ENCODE measurements at regions not wholly inside any gene's neighbourhood (a gene's known extent, or its start where the extent isn't known, plus 50 kb on each side); places are given as distances from the start of the nearest gene placed in this dataset.

DNA sequence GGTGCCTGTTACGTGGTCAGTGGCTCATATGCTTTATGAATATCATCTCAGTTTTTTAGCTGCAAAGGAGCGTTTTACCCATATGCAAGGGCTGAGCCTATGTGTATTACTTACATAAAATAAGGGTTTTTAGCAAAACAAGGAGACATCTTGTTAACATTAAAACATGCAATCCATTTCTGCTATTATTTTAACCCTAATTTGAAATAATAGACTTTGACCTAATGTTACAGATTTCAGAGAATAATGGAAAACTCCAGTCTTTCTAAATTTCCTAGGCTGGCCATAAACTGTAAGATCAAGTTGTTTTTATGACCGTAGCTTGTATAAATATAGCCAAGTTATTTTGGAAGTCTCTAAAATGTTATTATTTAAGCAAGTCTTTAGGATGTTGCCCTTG, 121.1 kb upstream of the SEMA6A start:
- 75% methylated on average over 3 of the region's 3 CpGs for WGBS
- DNase-seq (ENCODE audit: low spot score) = no peak
- Histone ChIP-seq H3K27ac (no peak overlapping the region), H3K4me1 (replicated peaks) (no peaks in the 10 kb centered on the region), H3K36me3 (no peaks in the 10 kb centered on the region), H3K4me3 (no peak overlapping the region), H3K9me3 (no peaks in the 10 kb centered on the region), H3K27me3 (replicated peaks; ENCODE audit: insufficient read depth) (no peaks in the 10 kb centered on the region)
- TF ChIP-seq POLR2AphosphoS5 (IDR thresholded peaks at IDR 0.05) = no peak
- TF ChIP-seq, protein P1, sequence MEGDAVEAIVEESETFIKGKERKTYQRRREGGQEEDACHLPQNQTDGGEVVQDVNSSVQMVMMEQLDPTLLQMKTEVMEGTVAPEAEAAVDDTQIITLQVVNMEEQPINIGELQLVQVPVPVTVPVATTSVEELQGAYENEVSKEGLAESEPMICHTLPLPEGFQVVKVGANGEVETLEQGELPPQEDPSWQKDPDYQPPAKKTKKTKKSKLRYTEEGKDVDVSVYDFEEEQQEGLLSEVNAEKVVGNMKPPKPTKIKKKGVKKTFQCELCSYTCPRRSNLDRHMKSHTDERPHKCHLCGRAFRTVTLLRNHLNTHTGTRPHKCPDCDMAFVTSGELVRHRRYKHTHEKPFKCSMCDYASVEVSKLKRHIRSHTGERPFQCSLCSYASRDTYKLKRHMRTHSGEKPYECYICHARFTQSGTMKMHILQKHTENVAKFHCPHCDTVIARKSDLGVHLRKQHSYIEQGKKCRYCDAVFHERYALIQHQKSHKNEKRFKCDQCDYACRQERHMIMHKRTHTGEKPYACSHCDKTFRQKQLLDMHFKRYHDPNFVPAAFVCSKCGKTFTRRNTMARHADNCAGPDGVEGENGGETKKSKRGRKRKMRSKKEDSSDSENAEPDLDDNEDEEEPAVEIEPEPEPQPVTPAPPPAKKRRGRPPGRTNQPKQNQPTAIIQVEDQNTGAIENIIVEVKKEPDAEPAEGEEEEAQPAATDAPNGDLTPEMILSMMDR (IDR thresholded peaks at IDR 0.05) = no peak
- TF ChIP-seq POLR2A (IDR thresholded peaks at IDR 0.05) = no peak
- intact Hi-C loops (cut with DNase I) = no loop called here

DNA sequence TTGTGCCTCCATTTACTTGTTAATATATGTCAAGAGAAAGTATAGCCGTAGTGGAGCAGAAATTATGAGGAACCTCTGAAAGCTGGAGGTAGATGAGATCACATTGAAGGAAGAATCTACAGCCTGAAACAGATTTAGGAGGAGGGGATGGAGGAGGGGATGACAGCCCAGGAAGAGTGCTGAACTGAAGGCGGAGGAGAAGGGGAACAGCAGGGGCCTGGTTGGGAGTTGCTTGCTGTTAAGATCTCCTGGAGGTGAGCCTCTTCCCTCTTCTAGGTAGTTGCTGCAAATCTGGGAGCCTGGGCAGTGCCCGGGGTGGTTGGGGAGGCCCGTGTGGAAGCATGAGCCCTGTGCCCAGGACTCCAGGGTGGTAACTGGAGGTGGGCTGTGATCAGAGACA, 111.8 kb upstream of the SEMA6A start:
- H3K27ac ChIP-seq = no peak overlapping the region
- DNase-seq (ENCODE audit: low spot score) = no peak
- TF ChIP-seq POLR2AphosphoS5 (IDR thresholded peaks at IDR 0.05) = no peak
- TF ChIP-seq, protein P1 (IDR thresholded peaks at IDR 0.05) = no peak
- no peak for TF ChIP-seq POLR2A (IDR thresholded peaks at IDR 0.05)
- no peaks in the 10 kb centered on the region for H3K4me1 ChIP-seq (replicated peaks)
- H3K27me3 ChIP-seq (replicated peaks; ENCODE audit: insufficient read depth) = no peaks in the 10 kb centered on the region
- no peaks in the 10 kb centered on the region for H3K36me3 ChIP-seq
- intact Hi-C loops (cut with DNase I) = no loop called here
- 88% methylated on average over 4 of the region's 4 CpGs for WGBS
- no peaks in the 10 kb centered on the region for H3K9me3 ChIP-seq
- H3K4me3 ChIP-seq = no peak overlapping the region

DNA sequence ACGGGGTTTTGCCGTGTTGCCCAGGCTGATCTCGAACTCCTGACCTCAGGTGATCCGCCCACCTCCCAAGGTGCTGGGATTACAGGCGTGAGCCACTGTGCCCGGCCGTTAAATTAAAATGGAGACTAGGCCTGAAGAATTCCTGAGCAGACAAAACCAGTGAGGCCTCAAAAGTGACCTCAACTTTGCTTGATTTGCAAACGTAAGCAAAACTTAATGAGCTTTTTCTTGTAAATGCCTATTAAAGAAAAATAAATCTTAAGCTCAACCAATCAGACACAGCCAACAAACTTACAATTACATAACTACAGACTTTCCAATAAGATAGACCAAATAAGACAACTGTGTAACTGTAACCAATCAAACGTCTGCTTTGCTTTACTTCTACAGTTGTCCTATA, 111.3 kb upstream of the SEMA6A start:
- TF ChIP-seq POLR2AphosphoS5 (IDR thresholded peaks at IDR 0.05) (no peak), POLR2A (IDR thresholded peaks at IDR 0.05) (no peak)
- TF ChIP-seq, protein P1 (IDR thresholded peaks at IDR 0.05) = no peak
- no peaks in the 10 kb centered on the region for H3K4me1 ChIP-seq (replicated peaks)
- no peak overlapping the region for H3K27ac ChIP-seq
- H3K36me3 ChIP-seq = no peaks in the 10 kb centered on the region
- H3K9me3 ChIP-seq = no peaks in the 10 kb centered on the region
- no peak for DNase-seq (ENCODE audit: low spot score)
- 89% methylated on average over 9 of the region's 9 CpGs for WGBS
- intact Hi-C loops (cut with DNase I) = no loop called here
- no peak overlapping the region for H3K4me3 ChIP-seq
- H3K27me3 ChIP-seq (replicated peaks; ENCODE audit: insufficient read depth) = no peaks in the 10 kb centered on the region

DNA sequence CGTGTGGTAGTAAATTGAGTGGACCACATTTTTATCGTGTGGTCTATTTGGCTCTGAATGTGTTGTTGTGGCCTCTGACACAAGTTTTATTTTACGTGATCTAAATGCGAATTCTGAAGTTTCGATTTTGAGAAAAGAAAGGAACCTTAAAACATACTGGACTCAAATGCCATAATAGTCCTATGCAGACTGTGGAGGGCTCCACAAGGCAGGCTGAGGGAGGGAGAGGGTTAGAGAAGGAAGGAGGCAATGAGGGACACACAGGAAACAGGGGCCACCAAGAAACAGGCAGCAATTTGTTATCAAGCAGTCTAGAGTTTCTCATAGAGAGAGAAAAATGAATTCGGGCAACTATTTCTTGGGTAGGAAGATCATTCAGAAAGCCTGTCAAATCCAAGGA, 110.4 kb upstream of the SEMA6A start:
- no peaks in the 10 kb centered on the region for H3K27me3 ChIP-seq (replicated peaks; ENCODE audit: insufficient read depth)
- 97% methylated on average over 6 of the region's 6 CpGs for WGBS
- no peaks in the 10 kb centered on the region for H3K4me1 ChIP-seq (replicated peaks)
- no peak overlapping the region for H3K4me3 ChIP-seq
- no peak overlapping the region for H3K27ac ChIP-seq
- no peak for TF ChIP-seq POLR2AphosphoS5 (IDR thresholded peaks at IDR 0.05)
- TF ChIP-seq, protein P1 (IDR thresholded peaks at IDR 0.05) = no peak
- TF ChIP-seq POLR2A (IDR thresholded peaks at IDR 0.05) = no peak
- intact Hi-C loops (cut with DNase I) = no loop called here
- DNase-seq (ENCODE audit: low spot score) = no peak
- H3K36me3 ChIP-seq = no peaks in the 10 kb centered on the region
- H3K9me3 ChIP-seq = no peaks in the 10 kb centered on the region

DNA sequence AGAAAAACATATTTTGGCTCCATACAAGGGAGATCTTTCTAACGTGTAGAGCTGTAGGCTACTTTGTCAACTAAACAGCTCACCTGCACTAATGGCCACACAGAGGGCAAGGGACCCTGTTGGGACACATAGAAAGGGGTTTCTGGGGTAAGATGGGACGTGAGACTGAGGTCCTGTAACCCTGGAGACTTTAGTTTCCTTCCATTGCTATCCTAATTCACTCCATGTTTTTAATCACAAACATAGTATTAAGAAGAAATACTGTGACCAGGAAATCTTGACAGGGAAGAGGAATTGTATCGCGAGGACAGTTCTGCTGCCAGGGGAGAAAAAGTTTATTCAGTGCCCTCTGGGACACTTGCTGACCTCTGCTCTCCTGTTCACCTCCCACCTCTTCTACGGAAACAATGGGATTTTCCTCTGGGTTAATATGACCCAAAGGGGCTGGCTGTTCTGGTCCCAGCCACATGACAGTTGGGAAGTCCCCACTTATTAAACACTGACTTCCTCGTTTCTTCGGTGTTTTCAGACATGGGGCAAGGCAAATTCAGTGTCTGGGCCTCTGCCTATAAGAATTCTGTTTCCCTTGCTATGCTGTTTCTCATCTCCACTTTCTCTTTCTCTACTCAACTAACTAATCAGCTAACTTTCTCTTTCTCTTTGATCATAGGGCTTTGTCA, 106.9 kb upstream of the SEMA6A start:
- DNase-seq (ENCODE audit: low spot score) = no peak
- H3K27ac ChIP-seq = no peak overlapping the region
- H3K36me3 ChIP-seq = no peaks in the 10 kb centered on the region
- intact Hi-C loops (cut with DNase I) = no loop called here
- TF ChIP-seq, protein P1 (IDR thresholded peaks at IDR 0.05) = no peak
- TF ChIP-seq POLR2A (IDR thresholded peaks at IDR 0.05) (no peak), POLR2AphosphoS5 (IDR thresholded peaks at IDR 0.05) (no peak)
- no peaks in the 10 kb centered on the region for H3K9me3 ChIP-seq
- 83% methylated on average over 7 of the region's 7 CpGs for WGBS
- no peak overlapping the region for H3K4me3 ChIP-seq
- no peaks in the 10 kb centered on the region for H3K4me1 ChIP-seq (replicated peaks)
- no peaks in the 10 kb centered on the region for H3K27me3 ChIP-seq (replicated peaks; ENCODE audit: insufficient read depth)
